GM12878 (cell line): ENCODE measurements at regions not wholly inside any gene's neighbourhood (a gene's known extent, or its start where the extent isn't known, plus 50 kb on each side); places are given as distances from the start of the nearest gene placed in this dataset.

Experiments
- CUX1 ChIP-seq: IDR thresholded peaks from 2 replicates; pipeline ENCODE4 v1.6.1; 2012; ENCODE audit warnings: improper control_type of control experiment, low read depth, low read length; ENCODE audit not compliant: insufficient replicate concordance
- IKZF1 ChIP-seq: fragments of 450-650 bp; conservative IDR thresholded peaks from 2 replicates; pipeline ENCODE4 v1.6.1; 2017; ENCODE audit warnings: antibody characterized with exemption, mild to moderate bottlenecking
- IKZF2 ChIP-seq, 2 experiments: fragments of 450-650 bp; IDR thresholded peaks; 2 replicates each; pipeline ENCODE4 v1.6.1; 2017; ENCODE audit warnings: mild to moderate bottlenecking in 2 of 2, moderate library complexity in 2 of 2
- MTA3 ChIP-seq: IDR thresholded peaks from 2 replicates; pipeline ENCODE4 v1.6.1; 2012; ENCODE audit warnings: low read length, inconsistent platforms, borderline replicate concordance
- PBX3 ChIP-seq: IDR thresholded peaks from 2 replicates; pipeline ENCODE4 v1.6.1; 2011; ENCODE audit warnings: mild to moderate bottlenecking, low read depth, low read length, moderate library complexity; ENCODE audit not compliant: insufficient replicate concordance
- STAT1 ChIP-seq: fragments of 450-650 bp; conservative IDR thresholded peaks from 2 replicates; pipeline ENCODE4 v1.6.1; 2014; ENCODE audit warnings: antibody characterized with exemption, mild to moderate bottlenecking
- WRNIP1 ChIP-seq: IDR thresholded peaks from 2 replicates; pipeline ENCODE4 v1.6.1; 2011; ENCODE audit warnings: low read depth, low read length, improper control_type of control experiment, borderline replicate concordance
- ZBTB11 ChIP-seq: fragments of 450-650 bp; formaldehyde crosslinking; IDR thresholded peaks from 2 replicates; pipeline ENCODE4 v1.5.0; 2022; ENCODE audit warnings: mild to moderate bottlenecking, missing genetic modification characterization

GRCh38 chr2:226660526-226660925, 139.1 kb downstream of the IRS1 start (continued):
- TF ChIP-seq IKZF1: no peak
- no peak for TF ChIP-seq ZBTB11
- TF ChIP-seq PBX3: no peak
- TF ChIP-seq IKZF2 (IDR thresholded peaks at IDR 0.05): no peak
- no peak for TF ChIP-seq MTA3
- no peak for TF ChIP-seq CUX1
- no peak for TF ChIP-seq WRNIP1
- no peak for TF ChIP-seq STAT1
